CD4-positive, alpha-beta T cell treated with Interferon gamma for 1 hour (primary cell): ENCODE measurements at regions not wholly inside any gene's neighbourhood (a gene's known extent, or its start where the extent isn't known, plus 50 kb on each side); places are given as distances from the start of the nearest gene placed in this dataset.

Source experiments
- DNase-seq: peaks from one replicate; pipeline ENCODE4 v3.0.0-alpha.2; 2020

DNA sequence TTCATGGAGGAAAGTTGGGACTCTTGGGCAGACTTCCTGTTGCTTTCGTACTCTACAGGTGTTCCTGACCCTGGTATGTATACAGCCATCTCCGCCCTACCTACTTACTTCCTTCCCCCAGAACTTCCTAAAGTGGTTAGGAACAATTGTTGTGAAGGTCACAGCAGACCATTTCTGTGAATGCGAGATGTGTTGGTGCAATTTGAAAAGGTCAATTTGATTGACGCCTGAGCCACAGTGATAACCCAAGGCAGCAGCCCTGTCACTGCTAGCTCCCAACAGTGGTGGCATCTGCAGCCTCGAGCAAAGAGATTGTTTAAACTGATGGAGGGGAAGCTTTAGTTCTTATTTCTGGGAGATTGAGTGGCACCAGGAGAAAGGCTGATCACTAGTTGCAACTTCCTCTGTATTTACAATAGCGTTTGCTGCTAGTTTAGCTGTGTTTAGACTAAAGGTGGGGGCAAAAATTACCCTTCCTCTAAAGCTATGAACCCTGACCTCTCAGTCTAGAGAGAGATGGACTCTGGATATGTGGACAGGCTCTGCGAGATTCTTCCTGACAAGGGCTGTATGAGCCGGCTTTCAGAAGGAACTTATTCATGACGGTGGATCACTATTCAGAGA is 78.3 kb upstream of the MAP4K3 start:
- DNase-seq = no peak

DNA sequence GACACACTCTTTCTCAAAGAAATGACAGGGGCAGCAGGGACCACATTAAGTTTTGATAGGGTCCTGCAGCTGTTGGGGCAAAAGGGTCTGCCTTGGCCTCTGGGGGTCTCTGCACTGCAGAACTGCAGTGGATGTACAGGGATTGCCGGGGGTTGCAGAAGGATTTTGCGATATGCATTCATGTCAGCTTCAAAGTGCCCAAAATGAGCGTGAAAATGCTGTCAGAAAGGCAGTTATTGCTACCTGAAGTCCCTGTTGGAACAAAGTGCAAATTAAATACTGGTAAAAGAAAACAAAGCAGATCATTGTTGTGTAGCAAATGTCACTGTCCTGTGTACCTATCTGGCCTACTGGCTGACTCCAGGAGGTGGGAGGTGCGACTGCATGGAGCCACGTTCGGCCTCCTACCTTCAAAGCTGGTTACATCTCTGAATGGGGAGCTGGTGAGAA is 78.8 kb upstream of the MAP4K3 start:
- no peak for DNase-seq

DNA sequence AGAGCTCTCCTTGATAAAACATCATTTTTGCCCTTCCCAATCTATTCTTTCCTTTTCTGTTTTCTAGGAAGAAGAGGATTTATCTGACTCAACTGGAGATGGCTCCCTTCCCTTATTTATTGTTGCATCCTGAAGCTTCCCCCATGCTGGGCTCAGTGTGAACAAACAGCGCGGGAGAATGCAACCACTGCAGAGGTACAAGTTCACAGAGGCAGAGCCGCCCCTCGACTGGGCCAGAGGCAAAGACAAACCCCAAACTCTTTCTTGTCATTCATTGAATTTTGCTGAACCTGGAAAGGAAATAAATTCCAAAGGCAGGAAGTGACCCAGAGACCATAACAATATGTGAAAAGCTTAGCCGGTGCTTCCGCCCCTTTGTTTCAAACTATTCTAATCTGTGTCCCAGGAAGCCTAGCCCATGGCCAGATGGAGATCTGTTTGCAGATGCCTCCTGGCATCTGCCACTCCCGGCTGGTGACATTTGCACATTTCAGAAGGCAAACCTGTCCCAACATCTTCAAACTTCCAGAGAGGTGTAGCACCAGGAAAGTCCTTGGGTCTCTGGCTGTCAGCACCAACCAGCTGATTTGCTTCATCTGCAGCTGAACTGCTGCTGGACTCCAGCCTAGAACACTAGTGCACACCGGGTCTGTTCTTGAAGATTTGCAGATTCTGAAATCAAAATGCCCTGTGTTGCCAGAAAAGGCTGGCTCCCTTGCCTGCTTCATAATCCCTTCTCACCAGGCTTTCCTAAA is 79.4 kb upstream of the MAP4K3 start:
- no peak for DNase-seq

DNA sequence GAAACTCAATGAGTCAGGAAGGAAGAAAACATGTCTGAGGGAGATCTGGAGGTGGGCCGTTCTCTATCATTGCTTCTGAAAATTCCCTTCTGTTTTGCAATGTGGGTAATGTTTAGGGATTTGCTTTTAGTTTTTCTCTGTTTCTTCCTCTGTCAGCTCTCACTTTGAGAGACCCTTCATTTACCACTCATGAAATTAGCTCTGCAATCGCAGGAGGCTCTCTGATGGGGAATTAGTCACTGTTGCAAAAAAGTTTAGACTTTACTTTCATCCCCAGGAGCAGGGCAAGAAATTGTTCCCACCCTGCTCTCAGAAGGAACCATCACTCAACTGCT is 80.0 kb upstream of the MAP4K3 start:
- no peak for DNase-seq

DNA sequence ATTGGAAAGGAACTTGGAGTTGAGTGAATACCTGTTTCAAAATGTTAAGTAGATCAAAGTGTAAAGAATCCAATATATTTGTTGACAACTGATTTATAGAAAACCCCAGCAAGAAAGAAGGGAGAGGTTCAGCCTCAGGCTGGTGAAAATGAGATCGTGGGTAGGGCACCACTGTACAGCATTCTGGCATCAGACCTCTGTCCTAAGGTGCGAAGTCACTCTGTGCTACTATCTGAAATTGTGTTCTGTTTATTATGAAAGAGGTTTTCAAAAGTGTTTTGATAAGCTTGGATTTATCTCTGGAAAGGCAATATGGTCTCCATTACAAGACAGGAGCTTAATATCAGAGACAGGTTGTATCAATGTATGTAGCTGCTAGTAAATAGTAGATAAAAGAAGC is 80.5 kb upstream of the MAP4K3 start:
- no peak for DNase-seq

DNA sequence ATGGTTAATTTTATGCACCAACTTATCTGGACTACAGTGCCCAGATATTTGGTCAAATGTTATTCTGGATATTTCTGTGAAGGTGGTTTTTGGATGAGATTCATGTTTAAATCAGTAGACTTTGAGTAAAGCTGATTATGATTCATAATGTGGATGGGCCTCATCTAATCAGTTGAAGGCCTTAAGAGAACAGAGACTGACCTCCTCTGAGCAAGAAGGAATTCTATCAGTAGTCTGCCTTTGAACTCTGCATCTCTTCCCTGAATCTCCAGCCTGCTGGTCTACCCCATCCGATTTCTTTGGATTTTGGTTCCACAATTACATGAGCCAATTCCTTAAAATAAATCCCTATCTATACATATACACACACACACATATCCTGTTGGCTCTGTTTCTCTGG is 82.8 kb upstream of the MAP4K3 start:
- DNase-seq = no peak

DNA sequence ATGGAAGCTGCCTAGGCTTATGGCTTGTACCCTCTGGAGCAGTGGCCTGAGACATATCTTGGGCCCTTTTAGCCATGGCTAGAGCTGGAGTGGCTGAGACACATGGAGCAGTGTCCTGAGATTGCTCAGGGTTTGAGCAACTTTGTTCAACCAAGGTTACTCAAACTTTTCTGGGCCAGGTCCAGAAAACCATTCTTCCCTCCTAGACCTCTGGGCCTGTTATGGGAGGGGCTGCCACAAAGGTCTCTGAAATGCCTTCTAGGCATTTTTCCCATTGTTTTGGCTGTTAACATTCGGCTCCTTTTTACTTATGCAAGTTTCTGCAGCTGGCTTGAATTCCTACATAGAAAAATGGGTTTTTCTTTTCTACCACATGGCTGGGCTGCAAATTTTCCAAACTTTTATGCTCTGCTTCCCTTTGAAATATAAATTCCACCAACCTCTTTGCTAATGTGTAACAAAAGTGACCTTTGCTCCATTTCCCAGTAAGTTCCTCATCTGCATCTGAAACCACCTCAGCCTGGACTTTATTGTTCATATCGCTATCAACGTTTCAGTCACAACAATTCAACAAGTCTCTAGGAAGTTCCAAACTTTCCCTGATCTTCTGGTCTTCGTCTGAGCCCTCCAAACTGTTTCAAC is 84.9 kb upstream of the MAP4K3 start:
- DNase-seq = no peak

DNA sequence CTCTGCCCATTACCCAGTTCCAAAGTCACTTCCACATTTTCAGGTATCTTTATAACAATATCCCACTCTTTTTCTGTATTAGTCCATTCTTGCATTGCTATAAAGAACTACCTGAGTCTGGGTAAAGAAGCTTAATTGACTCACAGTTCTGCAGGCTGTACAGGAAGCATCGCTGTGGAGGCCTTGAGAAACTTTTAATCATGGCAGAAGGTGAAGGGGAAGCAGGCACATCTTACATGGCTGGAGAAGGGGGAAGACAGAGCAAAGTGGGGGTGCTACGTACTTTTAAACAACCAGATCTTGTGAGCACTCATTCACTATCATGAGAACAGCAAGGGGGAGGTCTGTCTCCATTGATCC is 85.4 kb upstream of the MAP4K3 start:
- no peak for DNase-seq

DNA sequence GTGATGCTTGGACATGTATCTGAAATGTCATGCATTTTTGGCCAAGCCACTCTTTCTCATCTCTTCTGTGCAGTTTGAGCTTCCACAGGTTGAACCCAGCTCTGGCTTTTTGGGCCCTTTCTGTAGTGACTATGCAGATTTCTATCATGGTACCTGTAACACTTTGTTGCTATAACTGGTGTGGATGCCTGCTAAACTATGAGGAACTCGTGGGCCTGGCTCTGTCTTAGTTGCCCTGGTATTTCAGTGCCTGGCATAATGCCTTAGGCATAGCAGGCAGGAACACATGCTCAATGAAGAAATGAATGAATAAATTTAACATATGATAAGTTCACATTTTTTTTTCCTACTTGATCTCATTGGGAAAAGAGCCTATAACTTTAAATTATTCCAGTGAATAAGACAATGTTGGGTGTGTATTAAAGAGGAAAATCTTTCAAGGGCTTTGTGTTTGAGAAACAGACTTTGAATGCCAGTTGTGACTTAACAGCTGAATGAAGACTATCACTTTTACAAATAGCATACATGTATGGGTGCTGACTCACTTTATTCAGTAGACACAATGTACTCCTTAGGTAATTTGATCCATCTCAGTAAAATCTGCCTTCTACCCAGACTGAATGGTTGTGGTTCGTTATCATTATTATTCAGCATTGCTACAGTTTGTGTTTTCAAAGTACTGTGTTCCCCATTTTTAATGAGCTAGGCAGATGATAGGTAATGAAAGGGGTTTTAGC is 86.4 kb upstream of the MAP4K3 start:
- DNase-seq = no peak

DNA sequence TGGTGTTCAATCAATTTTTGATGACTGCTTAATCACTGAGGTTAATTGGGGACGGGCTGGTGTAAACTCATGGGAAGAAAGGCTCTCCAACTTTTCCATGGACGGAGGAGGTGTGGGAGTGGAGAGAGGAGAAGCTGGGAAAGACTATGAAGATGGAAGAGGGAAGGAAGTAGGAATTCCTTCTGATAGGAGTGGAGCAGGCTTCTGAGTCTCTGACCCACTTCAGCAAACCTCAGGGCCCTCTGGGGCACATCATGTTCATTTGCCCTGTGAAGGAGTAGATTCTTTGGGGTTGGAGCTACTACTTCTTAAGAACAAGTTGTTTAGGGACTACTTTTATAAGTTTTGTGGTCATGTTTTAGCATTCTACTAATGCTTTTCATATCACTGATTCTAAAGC is 87.0 kb upstream of the MAP4K3 start:
- DNase-seq = no peak

DNA sequence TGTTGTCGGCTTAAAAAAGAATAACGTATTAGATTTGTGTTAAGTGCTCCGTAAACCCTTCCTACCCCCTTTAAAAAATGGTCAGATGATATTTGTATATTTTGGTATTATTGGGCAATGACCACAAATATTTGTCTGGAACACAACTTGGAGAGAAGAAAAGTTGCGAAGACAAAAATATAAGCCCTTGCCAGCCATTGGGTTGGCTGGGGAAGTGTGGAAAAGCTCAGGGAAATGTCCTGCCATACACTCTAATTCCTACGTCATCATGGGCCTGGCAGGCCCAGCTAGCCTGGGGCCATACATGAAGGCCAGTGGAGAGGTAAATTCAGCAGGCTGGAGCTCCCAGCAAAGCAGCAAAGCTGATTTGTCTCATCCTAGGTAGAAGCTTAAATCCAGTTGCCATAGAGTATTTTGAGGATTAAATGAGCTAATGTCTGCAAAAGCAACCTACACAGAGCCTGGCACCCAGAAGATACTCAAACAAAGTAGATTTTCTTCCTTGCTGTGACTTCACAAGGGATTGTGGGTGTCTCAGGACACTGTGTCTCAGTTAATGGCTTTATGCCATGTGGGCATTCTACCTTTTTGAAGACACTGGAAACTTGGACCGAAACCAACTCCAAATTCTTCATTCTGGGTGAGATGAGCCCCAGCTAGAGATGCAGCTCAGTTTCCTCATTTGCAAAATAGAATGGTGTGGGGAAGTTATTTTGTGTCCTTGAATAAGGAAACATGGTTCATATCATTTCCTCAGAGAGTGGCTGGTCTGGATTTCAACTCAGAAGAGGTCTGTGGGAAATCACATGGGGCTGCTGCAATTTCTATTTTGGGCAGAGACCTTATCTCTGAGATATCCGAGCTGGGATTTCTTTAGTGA is 87.9 kb upstream of the MAP4K3 start:
- no peak for DNase-seq

DNA sequence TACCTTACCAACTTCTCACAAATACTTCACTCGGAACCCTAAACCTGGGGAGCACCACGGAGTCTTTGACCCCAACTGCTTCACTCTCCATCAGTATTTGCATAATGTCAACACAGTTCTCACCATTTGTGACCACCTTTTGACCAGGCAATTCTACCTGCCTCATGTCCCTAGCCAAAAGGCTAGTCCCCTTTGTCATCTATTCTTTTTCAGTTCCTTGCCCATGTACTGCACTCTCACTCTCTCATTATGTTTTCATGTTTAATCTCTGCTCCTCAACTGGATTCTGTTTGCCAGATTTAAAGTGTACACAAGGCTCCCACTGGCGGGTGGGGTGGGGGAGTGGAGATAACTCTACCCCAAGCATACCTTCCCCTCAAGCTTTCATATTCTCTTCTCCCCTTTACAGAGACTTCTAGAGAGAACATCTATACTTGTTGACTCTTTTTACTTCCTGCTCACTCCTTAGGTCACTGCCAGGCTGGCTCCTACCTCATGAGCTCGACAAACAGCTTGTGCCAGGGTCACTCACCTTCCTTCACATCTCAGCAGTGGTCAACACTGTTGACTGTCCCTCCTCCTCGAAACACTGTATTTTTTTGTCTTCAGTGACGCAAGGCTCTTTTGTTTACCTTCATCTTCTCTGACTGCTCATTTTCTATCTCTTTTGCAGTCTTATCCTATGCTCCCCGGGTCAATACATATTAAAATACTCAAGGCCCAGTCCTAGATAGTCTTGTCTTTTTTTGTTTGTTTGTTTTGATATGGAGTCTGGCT is 88.7 kb upstream of the MAP4K3 start:
- DNase-seq = no peak

DNA sequence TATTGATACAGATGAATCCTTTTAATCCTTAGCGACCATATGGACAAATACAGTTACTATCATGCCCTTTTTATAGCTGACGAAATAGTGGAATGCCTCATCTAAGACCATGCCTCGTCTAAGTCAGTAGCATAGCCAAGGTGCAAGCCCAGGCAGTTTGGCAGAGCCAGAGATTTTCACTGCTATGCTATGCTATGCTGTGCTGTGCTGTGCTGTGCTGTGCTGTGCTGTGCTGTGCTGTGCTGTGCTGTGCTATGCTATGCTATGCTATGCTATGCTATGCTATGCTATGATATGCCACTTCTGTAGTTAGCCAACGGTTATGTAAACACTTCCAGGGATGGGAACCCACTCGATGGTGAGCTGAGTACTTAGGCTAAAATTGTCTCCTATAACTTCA is 91.6 kb upstream of the MAP4K3 start:
- no peak for DNase-seq

DNA sequence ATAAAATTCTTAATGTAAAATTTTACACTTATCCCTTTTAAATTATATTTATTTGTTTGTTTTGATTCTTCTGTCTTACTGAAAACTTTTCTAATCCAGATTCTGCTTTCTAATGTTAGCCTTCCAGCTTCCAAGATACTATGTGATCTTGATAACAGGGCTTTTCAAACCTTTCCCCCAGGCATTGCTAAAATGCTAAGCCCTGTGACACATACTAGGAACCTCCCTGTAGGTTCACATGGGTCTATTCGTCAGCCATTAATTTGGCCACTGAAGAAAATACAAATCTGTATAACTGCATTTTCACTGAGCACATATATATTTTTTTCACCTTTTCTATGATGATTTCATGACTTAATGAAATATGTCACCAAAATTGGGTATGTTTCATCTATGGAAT is 92.8 kb upstream of the MAP4K3 start:
- no peak for DNase-seq

DNA sequence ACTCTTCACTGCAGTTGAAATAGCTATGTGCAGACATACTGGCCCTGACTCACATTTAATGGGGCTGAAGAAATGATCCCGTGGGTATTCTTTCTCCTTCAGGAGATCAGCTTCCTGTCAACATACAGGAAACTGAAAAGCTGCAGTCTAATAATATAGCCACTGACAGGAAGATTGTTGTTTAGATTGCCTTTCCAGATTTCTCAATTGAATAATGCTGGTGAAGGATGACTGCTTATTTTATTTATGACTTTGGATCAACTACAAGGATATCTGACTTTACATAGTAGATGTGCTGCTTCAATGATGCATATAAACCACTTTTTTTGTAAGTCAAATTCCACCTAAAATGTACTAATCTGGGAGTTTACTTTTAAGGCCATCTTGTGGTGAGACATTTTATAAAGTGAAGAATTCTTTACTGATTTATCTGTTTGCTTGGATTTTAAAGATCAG is 93.4 kb upstream of the MAP4K3 start:
- no peak for DNase-seq

DNA sequence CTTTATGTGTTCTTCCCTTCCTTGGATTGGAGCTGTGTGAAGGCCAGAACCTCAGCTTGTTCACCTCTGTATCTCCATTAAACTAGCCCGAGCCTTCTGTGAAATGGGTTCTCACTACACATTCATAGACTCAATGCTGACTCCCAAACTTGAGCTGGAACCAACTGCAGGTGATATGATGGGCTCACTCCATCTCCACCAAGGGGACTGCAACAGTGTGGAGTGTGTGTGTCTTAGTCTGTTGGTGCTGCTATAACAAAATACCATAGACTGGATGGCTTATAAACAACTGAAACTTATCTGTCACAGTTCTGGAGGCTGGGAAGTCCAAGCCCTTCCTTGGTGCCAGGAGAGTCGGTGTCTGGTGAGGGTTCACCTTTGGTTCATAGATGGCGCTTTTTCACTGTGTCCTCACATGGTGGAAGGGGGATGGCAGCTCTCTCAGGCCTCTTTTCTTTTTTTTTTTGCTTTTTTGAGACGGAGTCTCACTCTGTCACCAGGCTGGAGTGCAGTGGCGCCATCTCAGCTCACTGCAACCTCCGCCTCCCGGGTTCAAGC is 94.2 kb upstream of the MAP4K3 start:
- no peak for DNase-seq

DNA sequence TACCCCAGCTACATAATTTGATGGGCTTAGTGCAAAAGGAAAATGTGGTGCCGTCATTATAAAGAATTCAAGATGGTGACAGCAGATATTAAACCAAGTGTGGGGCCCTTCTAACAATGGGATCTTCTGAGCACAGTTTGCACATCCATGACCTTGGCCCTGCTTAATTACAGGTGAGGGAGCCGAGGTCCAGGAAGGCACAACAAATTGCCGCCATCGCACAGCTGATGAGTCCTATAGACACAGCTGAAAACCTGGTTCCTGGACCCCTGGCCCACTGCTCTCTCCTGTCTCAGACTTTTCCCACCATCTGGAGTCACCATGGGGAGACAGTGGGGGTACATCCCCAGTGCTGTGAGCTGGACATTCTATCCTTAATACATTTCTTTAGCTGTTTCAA is 95.8 kb upstream of the MAP4K3 start:
- no peak for DNase-seq

DNA sequence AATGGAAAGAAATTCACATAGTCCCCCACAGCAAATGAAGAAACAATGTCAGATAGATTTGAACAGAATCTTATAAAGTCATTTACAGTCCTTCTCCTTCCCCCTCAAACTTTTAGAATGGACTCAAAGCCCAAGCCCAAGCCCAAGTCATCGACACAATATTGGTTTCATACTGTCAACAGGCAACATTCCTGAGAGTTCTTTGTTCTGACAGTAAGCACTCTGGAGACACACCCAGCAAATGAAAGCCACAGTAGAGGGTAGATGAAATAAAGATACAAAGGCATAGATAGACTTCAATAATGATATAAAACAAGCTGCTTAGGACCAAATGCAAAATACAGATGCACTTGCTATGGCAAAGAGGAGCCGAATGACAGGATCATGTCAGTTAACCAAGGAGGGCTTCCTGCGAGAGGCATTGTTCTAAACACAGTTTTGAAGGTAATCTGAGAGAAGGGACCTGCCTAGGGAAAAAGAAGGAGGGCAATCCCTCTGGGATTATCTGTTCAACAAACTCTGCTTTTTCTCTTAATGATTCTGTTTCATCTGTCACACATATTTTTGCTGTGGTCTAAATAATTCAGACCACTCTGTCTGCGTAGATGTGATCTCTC is 97.1 kb upstream of the MAP4K3 start:
- DNase-seq = no peak

DNA sequence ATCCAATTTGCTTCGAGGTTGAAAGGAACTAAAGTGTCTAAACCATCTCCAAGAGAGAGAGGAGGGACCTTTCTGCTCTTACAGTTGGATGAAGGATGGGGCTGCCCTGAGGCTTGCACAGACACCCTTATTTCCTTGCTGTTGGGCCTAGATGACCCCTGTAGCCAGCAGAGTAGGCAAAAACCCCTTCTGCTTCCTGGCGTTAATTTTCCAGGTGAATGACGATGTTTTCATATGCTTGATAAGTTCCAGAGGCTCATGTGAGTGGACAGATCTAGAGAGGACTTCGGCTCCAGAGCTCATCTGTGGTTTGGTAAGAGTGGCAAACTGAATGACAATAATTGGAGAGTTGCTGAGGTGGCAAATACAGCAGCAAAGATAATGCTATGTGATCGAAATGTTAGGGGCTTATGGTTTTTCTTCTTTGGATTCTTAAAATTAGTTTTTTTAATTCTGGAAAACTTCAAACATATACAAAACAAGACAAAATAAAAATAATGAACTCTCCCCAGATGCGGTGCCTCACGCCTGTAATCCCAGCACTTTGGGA is 98.6 kb upstream of the MAP4K3 start:
- DNase-seq = no peak

DNA sequence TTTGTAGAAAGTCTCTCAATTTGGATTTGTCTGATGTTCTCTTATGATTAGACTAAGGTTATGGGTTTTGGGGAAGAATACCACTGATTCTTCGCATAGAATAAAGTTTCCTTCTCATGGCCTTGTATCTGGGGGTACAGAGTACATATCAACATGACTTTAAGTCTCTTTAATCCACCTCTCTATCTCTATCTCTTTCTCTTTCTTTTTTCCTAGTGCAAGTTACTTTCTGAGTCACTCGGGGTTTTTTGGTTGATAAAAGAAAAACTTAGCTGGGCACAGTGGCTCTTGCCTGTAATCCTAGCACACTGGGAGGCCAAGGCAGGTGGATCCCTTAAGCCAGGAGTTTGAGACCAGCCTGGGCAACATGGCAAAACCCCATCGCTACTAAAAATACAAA is 100.1 kb upstream of the MAP4K3 start:
- no peak for DNase-seq

DNA sequence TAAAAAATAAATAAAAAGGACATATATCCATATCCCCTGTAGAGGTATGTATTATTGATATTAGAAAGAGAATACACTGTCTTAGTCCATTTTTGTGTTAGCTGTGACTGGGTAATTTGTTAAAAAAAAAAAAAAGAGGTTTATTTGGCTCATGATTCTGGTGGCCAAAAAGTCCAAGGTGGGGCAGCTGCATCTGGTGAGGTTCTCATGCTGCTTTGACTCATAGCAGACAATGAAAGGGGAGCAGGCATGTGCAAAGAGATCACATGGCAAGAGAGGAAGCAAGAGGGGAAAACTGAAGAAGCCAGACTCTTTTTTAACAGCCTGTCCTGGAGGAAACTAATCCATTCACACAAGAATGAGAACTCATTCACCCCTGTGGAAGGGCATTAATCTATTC is 101.6 kb upstream of the MAP4K3 start:
- no peak for DNase-seq
